ENCODE measurements at regions not wholly inside any gene's neighbourhood (a gene's known extent, or its start where the extent isn't known, plus 50 kb on each side); places are given as distances from the start of the nearest gene placed in this dataset.

DNA sequence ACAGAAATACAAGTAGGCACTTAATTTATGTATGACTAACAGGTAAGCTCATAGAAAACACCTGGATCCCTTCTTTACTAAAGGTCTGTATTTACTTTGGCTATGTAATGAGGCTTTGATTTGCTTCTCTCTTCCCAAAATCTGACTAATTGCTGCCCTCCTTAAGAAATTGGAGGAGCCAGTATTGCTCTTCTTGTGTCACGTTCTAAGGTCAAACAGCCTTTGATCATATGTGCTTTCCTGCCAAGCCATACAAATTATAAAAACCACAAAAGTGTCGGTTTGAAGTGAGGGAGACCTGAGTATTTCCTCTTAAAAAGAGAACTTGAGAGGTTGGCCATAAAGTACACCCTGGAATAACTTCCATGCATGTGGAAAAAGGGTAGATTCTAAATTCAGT, 112.1 kb upstream of the MB21D2 start (continued):
- TF ChIP-seq, protein P1, sequence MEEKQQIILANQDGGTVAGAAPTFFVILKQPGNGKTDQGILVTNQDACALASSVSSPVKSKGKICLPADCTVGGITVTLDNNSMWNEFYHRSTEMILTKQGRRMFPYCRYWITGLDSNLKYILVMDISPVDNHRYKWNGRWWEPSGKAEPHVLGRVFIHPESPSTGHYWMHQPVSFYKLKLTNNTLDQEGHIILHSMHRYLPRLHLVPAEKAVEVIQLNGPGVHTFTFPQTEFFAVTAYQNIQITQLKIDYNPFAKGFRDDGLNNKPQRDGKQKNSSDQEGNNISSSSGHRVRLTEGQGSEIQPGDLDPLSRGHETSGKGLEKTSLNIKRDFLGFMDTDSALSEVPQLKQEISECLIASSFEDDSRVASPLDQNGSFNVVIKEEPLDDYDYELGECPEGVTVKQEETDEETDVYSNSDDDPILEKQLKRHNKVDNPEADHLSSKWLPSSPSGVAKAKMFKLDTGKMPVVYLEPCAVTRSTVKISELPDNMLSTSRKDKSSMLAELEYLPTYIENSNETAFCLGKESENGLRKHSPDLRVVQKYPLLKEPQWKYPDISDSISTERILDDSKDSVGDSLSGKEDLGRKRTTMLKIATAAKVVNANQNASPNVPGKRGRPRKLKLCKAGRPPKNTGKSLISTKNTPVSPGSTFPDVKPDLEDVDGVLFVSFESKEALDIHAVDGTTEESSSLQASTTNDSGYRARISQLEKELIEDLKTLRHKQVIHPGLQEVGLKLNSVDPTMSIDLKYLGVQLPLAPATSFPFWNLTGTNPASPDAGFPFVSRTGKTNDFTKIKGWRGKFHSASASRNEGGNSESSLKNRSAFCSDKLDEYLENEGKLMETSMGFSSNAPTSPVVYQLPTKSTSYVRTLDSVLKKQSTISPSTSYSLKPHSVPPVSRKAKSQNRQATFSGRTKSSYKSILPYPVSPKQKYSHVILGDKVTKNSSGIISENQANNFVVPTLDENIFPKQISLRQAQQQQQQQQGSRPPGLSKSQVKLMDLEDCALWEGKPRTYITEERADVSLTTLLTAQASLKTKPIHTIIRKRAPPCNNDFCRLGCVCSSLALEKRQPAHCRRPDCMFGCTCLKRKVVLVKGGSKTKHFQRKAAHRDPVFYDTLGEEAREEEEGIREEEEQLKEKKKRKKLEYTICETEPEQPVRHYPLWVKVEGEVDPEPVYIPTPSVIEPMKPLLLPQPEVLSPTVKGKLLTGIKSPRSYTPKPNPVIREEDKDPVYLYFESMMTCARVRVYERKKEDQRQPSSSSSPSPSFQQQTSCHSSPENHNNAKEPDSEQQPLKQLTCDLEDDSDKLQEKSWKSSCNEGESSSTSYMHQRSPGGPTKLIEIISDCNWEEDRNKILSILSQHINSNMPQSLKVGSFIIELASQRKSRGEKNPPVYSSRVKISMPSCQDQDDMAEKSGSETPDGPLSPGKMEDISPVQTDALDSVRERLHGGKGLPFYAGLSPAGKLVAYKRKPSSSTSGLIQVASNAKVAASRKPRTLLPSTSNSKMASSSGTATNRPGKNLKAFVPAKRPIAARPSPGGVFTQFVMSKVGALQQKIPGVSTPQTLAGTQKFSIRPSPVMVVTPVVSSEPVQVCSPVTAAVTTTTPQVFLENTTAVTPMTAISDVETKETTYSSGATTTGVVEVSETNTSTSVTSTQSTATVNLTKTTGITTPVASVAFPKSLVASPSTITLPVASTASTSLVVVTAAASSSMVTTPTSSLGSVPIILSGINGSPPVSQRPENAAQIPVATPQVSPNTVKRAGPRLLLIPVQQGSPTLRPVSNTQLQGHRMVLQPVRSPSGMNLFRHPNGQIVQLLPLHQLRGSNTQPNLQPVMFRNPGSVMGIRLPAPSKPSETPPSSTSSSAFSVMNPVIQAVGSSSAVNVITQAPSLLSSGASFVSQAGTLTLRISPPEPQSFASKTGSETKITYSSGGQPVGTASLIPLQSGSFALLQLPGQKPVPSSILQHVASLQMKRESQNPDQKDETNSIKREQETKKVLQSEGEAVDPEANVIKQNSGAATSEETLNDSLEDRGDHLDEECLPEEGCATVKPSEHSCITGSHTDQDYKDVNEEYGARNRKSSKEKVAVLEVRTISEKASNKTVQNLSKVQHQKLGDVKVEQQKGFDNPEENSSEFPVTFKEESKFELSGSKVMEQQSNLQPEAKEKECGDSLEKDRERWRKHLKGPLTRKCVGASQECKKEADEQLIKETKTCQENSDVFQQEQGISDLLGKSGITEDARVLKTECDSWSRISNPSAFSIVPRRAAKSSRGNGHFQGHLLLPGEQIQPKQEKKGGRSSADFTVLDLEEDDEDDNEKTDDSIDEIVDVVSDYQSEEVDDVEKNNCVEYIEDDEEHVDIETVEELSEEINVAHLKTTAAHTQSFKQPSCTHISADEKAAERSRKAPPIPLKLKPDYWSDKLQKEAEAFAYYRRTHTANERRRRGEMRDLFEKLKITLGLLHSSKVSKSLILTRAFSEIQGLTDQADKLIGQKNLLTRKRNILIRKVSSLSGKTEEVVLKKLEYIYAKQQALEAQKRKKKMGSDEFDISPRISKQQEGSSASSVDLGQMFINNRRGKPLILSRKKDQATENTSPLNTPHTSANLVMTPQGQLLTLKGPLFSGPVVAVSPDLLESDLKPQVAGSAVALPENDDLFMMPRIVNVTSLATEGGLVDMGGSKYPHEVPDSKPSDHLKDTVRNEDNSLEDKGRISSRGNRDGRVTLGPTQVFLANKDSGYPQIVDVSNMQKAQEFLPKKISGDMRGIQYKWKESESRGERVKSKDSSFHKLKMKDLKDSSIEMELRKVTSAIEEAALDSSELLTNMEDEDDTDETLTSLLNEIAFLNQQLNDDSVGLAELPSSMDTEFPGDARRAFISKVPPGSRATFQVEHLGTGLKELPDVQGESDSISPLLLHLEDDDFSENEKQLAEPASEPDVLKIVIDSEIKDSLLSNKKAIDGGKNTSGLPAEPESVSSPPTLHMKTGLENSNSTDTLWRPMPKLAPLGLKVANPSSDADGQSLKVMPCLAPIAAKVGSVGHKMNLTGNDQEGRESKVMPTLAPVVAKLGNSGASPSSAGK (IDR thresholded peaks at IDR 0.05): no peak
- TF ChIP-seq ZNF124 (CRISPR knock-in tag; IDR thresholded peaks at IDR 0.05) (no peak), MIER1 (IDR thresholded peaks at IDR 0.05; ENCODE audit: low read depth) (no peak), RFX5 (IDR thresholded peaks at IDR 0.05; ENCODE audit: low read depth, low read length) (no peak), POLR2AphosphoS2 (IDR thresholded peaks at IDR 0.05; ENCODE audit: low read length) (no peak), NRF1 (conservative IDR thresholded peaks at IDR 0.05 in 1 of 2, IDR thresholded peaks at IDR 0.05 in 1 of 2) (no peak), POLR2A (conservative IDR thresholded peaks at IDR 0.05) (no peak), SETDB1 (IDR thresholded peaks at IDR 0.05; ENCODE audit: low read length) (no peak)
- TF ChIP-seq, protein P2, sequence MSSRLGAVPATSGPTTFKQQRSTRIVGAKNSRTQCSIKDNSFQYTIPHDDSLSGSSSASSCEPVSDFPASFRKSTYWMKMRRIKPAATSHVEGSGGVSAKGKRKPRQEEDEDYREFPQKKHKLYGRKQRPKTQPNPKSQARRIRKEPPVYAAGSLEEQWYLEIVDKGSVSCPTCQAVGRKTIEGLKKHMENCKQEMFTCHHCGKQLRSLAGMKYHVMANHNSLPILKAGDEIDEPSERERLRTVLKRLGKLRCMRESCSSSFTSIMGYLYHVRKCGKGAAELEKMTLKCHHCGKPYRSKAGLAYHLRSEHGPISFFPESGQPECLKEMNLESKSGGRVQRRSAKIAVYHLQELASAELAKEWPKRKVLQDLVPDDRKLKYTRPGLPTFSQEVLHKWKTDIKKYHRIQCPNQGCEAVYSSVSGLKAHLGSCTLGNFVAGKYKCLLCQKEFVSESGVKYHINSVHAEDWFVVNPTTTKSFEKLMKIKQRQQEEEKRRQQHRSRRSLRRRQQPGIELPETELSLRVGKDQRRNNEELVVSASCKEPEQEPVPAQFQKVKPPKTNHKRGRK (tag; IDR thresholded peaks at IDR 0.05): no peak
- TF ChIP-seq, protein P3, sequence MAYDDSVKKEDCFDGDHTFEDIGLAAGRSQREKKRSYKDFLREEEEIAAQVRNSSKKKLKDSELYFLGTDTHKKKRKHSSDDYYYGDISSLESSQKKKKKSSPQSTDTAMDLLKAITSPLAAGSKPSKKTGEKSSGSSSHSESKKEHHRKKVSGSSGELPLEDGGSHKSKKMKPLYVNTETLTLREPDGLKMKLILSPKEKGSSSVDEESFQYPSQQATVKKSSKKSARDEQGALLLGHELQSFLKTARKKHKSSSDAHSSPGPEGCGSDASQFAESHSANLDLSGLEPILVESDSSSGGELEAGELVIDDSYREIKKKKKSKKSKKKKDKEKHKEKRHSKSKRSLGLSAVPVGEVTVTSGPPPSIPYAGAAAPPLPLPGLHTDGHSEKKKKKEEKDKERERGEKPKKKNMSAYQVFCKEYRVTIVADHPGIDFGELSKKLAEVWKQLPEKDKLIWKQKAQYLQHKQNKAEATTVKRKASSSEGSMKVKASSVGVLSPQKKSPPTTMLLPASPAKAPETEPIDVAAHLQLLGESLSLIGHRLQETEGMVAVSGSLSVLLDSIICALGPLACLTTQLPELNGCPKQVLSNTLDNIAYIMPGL (CRISPR knock-in tag; IDR thresholded peaks at IDR 0.05): no peak
